ENCODE measurements at regions not wholly inside any gene's neighbourhood (a gene's known extent, or its start where the extent isn't known, plus 50 kb on each side); places are given as distances from the start of the nearest gene placed in this dataset.

DNA sequence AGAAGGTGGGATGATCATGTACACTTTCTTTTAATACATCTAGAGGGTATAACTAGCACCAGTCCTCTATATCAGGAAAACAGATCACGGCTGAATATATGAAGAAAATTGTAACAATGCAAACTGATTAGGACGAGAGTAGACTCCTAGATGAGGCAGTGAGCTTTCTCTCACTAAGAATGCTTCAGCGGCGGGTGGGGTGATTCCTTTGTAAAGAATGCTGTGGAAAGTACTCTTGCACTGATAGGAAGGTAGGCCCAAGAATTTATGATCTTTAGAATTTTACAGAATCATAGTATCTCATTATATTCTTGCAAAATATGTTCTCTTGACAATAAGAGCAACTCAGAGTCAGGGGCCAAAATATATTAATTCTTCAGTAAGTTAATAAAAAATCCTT lies 133.0 kb downstream of the LMNTD1 start:
- intact Hi-C loops (cut with DNase I): no loop called here
- WGBS, 3 donors: 51 to 68% (median 53%) methylated on average over 4 of the region's 4 CpGs
- TF ChIP-seq, protein P1, sequence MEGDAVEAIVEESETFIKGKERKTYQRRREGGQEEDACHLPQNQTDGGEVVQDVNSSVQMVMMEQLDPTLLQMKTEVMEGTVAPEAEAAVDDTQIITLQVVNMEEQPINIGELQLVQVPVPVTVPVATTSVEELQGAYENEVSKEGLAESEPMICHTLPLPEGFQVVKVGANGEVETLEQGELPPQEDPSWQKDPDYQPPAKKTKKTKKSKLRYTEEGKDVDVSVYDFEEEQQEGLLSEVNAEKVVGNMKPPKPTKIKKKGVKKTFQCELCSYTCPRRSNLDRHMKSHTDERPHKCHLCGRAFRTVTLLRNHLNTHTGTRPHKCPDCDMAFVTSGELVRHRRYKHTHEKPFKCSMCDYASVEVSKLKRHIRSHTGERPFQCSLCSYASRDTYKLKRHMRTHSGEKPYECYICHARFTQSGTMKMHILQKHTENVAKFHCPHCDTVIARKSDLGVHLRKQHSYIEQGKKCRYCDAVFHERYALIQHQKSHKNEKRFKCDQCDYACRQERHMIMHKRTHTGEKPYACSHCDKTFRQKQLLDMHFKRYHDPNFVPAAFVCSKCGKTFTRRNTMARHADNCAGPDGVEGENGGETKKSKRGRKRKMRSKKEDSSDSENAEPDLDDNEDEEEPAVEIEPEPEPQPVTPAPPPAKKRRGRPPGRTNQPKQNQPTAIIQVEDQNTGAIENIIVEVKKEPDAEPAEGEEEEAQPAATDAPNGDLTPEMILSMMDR (IDR thresholded peaks at IDR 0.05): no peak
- TF ChIP-seq EP300 (IDR thresholded peaks at IDR 0.05): no peak
- no peak for TF ChIP-seq POLR2A (IDR thresholded peaks at IDR 0.05)

DNA sequence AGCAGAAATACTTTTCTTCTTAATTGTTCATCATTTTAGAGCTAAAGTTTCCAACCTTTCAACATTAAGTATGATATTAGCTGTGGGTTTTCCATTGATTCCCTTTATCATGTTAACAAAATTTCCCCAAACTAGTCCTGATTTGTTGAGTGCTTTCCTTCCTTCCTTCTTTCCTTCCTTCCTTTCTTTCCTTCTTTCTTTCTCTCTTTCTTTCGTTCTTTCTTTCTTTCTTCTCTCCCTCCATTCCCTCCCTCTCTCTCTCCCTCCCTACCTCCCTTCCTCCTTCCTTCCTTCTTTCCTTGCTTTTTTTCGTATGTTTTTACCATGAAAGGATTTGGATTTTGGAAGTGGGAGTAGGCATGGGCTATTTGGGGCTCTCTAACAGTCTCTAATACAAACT lies 133.5 kb downstream of the LMNTD1 start:
- no peaks in the 10 kb centered on the region for H3K9me3 ChIP-seq
- H3K4me3 ChIP-seq: no peak overlapping the region
- H3K36me3 ChIP-seq: no peaks in the 10 kb centered on the region
- intact Hi-C loops (cut with DNase I): no loop called here
- no peaks in the 10 kb centered on the region for H3K27me3 ChIP-seq
- 65 to 85% (median 75%) methylated on average over 2 of the region's 2 CpGs for WGBS, 3 donors
- DNase-seq: no peak
- TF ChIP-seq, protein P1 (IDR thresholded peaks at IDR 0.05): no peak
- TF ChIP-seq EP300 (IDR thresholded peaks at IDR 0.05): no peak
- TF ChIP-seq POLR2A (IDR thresholded peaks at IDR 0.05): no peak
- no peak overlapping the region for H3K27ac ChIP-seq
- no peaks in the 10 kb centered on the region for H3K4me1 ChIP-seq (ENCODE audit: insufficient read depth)

More for the DNA sequence above, 133.0 kb downstream of the LMNTD1 start:
- Histone ChIP-seq H3K36me3 (no peaks in the 10 kb centered on the region), H3K4me1 (ENCODE audit: insufficient read depth) (no peaks in the 10 kb centered on the region), H3K9me3 (no peaks in the 10 kb centered on the region), H3K4me3 (no peak overlapping the region), H3K27me3 (no peaks in the 10 kb centered on the region), H3K27ac (no peak overlapping the region)
- DNase-seq: no peak

DNA sequence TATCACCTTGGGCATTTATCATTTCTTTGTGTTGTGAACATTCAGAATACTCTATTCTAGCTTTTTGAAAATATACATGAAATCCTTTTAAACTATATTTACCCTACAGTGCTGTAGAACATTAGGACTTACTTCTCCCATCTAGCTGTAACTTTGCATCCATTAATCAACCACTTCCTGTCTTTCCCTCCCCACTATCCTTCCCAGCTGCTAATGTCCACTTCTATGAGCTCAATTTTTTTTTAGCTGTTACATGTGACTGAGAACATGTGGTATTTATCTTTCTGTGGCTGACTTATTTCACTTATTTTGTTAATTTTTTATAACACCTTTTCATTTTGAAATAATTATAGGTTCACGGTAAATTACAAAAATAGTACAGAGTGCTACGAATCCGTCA lies 136.0 kb downstream of the LMNTD1 start:
- Histone ChIP-seq H3K4me3 (no peak overlapping the region), H3K4me1 (ENCODE audit: insufficient read depth) (no peaks in the 10 kb centered on the region), H3K36me3 (no peaks in the 10 kb centered on the region), H3K9me3 (no peaks in the 10 kb centered on the region), H3K27ac (no peak overlapping the region), H3K27me3 (no peaks in the 10 kb centered on the region)
- TF ChIP-seq POLR2A (IDR thresholded peaks at IDR 0.05) (no peak), EP300 (IDR thresholded peaks at IDR 0.05) (no peak)
- TF ChIP-seq, protein P1 (IDR thresholded peaks at IDR 0.05): no peak
- no peak for DNase-seq
- WGBS, 3 donors: 82 to 90% (median 85%) methylated on average over 3 of the region's 3 CpGs
- intact Hi-C loops (cut with DNase I): no loop called here

DNA sequence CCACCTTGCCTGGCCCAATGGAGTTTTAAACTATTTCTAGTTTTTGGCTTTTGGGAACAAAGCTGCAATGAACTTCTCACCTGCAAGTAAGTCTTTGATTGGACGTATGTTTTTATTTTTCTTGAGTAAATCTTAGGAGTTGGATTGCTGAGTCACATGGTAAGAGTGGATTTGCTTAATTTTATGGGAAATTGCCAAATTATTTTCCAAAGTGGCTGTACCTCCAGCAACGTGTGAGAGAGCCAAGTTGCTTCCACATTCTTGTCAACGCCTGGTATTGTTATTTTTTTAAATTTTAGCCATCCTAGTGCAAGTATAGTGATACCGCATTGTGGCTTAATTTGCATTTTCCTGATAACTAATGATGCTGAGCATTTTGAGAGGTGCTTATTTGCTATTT lies 136.6 kb downstream of the LMNTD1 start:
- Histone ChIP-seq H3K27ac (no peak overlapping the region), H3K27me3 (no peaks in the 10 kb centered on the region), H3K9me3 (no peaks in the 10 kb centered on the region), H3K4me1 (ENCODE audit: insufficient read depth) (no peaks in the 10 kb centered on the region), H3K36me3 (no peaks in the 10 kb centered on the region), H3K4me3 (no peak overlapping the region)
- no peak for TF ChIP-seq EP300 (IDR thresholded peaks at IDR 0.05)
- no peak for TF ChIP-seq POLR2A (IDR thresholded peaks at IDR 0.05)
- TF ChIP-seq, protein P1 (IDR thresholded peaks at IDR 0.05): no peak
- DNase-seq: no peak
- 55 to 63% (median 59%) methylated on average over 4 of the region's 4 CpGs for WGBS, 3 donors
- intact Hi-C loops (cut with DNase I): no loop called here

DNA sequence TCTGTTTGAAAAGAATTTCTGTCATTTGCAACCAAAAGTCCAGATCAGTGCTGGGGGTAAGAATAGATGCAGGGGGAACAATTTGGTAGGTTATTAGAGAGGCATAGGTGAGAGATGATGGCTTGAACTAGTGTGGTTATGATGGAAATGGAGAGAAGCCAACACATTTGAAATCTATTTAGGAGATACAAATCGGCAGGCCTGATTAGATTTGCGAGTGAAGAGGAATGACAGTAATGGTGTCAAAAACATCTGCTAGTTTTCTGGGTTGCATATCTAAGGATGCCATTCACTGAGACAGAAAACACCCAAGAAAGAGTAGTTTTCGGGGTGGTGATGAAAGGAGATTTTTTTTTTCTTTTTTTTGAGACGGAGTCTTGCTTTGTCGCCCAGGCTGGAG lies 138.1 kb downstream of the LMNTD1 start:
- no peak overlapping the region for H3K27ac ChIP-seq
- WGBS, 3 donors: 78 to 93% (median 80%) methylated on average over 5 of the region's 5 CpGs
- H3K4me3 ChIP-seq: no peak overlapping the region
- intact Hi-C loops (cut with DNase I): no loop called here
- H3K9me3 ChIP-seq: no peaks in the 10 kb centered on the region
- no peaks in the 10 kb centered on the region for H3K4me1 ChIP-seq (ENCODE audit: insufficient read depth)
- H3K36me3 ChIP-seq: no peaks in the 10 kb centered on the region
- H3K27me3 ChIP-seq: no peaks in the 10 kb centered on the region
- TF ChIP-seq, protein P1 (IDR thresholded peaks at IDR 0.05): no peak
- TF ChIP-seq POLR2A (IDR thresholded peaks at IDR 0.05) (no peak), EP300 (IDR thresholded peaks at IDR 0.05) (no peak)
- DNase-seq: no peak

Data from ovary (tissue), 7 donors.